Dermis microvascular lymphatic vessel endothelial cell (primary cell): ENCODE measurements at regions not wholly inside any gene's neighbourhood (a gene's known extent, or its start where the extent isn't known, plus 50 kb on each side); places are given as distances from the start of the nearest gene placed in this dataset.
A peak's percentile ranks its signal among the peaks of the same experiment; 100 is the strongest.
"Not testable (repeated sequence)": the region's sequence is repeated elsewhere in the genome, so short reads cannot be mapped to it uniquely, and the experiment has no call there.

ENCODE experiments used
- DNase-seq, 2 donors: peaks; one replicate each; pipeline versions ENCODE4 v3.0.0 to v3.0.0-alpha.2; 2010; ENCODE audit warnings: low read depth in 2 of 2

DNA sequence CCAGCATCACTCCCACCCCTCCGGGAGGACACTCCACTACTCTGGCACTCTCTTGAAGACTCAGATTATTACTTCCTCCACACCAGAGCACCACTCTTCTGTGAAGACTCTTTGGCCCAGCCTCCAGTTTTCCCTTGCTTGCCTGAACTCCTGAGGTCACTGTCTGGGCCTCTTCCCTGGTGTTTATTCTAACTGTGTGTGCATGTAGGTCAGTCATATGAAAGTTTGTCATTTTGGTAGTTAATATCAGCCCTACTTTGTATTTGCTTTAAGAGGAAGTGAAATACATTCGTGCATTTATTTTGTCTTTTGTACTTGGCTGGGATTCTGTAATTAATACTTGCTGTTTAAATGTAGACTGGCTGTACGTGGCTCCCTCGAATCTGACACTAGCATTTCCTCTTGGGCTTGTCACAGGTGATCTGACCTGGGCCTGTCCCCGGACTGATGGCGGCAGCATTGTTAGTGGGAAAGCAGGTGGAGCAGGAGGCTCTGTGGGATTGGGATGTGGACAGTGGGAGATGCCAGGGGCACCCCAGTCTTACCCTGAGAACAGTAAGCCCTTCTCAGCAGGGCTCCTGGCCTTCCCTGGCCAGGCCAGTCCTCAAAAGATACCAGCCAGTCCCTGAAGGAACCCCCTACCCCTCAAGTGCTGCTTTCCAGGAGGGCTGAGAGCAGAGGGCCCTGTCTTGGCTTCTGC, 350.5 kb downstream of the CDC5L start:
- no peak for DNase-seq

GRCh38 chr6:44738601-44739146, 351.2 kb downstream of the CDC5L start:
- no peak for DNase-seq

DNA sequence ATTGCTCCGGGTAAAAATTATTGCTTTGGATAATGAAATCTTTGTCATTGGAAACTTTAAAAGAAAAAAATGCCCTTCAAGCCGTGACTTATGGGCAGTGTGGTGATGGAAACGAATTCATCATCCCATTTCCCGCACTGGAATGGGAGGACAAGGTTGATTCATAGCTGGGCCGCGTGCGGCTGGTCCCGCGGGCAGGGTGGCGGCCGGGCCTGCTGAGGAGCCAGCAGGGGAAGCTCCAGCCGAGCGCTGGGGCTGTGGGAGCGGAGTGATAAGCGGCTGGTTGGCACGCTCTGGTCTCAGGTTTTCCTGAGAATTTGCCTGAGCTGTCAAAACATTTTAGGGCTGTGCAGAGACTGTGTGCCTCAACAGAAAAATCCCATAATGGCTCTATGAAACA, 351.7 kb downstream of the CDC5L start:
- peak in 1 of 2 donors; percentile 12 for DNase-seq

GRCh38 chr6:44740566-44741120, 353.1 kb downstream of the CDC5L start:
- no peak for DNase-seq

- no peak for DNase-seq
Measured at GRCh38 chr6:44742201-44742600, 354.7 kb downstream of the CDC5L start.

DNA sequence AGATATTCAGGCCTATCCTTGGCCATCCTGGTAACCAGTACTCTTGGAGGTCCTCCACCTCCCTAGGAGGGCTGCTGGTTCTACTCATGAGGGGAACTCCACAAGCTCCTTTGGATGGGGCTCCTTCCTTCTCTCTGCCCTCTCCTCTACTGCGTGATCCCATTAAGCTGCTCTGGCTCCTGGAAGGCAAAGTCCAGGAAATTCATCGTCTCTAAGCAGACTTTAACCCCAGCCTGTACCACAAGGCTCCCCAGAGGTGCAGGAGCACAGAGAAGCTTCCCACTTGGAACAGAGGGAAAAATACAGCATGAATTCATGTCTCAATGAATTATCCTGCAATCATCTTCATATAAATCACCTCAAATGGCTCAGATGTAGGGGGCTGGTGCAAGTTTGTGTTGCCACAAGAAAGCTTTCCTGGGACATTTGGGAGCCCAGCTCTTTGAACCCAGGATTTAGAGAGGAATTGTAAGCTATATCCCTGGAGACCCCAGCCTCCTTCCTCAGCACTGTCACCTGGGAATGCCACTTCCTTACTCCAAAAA, 355.4 kb downstream of the CDC5L start:
- no peak for DNase-seq

GRCh38 chr6:44760116-44760515, 372.6 kb downstream of the CDC5L start:
- DNase-seq, result not testable (repeated sequence)

DNA sequence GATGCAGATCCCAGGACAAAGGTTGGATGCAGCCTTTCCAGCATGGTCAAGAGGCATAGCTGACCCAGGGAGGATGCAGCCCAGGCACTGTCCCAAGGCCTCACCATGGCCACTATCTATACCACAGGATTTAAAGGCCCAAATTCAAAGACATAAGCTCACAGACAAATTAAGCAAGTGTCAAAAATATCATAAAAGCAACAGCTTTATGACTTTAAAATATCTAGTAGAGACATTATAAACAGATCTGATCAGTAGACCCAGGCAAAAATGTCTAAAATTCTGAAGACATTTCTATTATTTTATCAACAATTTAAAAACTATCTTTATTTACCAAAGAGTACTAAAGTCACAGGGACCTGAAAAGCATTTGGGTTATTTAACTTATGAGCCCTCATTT, 373.5 kb downstream of the CDC5L start:
- no peak for DNase-seq

DNA sequence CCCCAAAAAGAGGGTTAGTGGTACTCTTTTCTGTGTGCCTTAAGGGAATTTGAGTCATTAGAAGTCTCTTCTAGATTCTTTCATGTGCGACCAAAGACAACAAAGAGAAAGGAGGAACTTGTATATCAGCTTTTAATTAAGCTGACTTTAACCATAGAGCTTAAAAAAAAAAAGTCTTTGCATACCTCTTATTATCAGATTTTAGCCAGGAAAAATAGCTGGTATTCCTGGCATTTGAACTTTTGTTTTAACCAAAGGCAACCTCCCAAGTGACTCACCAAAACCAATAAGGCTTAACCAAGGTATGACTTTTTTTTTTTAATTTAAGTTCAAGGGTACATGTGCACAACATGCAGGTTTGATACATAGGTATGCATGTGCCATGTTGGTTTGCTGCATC, 375.0 kb downstream of the CDC5L start:
- no peak for DNase-seq

DNA sequence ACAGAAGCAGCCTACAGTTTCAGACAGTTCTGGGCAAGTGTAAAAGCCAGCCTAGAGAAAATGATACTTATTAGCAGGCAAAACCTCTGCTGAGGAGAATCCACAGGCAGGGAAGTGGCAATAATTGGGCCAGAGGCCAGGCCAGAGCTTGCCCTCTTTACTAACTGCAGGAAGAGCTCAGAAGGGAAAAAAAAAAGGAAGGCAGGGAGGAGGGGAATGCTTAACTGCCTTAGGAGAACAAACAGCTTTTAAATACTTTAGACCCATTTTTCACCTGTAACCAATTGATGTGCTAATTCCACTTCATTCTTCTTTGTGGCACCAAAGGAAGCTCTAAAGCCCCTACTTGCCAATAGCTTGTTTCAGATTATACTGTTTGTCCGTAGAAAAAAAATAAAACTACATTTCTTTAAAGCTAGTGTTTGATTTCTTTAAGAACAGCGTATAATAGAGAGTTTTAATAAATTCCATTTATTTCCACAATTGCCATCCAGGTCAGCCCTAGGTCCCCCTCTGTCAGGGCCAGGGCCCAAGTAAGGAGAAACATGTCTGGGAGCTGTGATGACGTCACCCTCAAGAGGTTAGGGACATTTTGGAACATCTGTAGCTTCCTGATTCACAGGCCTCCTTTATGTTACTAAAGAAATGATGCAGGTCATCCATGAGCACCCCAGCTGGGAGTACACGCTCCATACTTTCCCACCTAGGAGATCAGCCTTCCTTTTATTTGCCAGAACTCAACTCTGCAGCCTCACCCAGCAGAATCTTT, 384.3 kb downstream of the CDC5L start:
- DNase-seq, result no peak

DNA sequence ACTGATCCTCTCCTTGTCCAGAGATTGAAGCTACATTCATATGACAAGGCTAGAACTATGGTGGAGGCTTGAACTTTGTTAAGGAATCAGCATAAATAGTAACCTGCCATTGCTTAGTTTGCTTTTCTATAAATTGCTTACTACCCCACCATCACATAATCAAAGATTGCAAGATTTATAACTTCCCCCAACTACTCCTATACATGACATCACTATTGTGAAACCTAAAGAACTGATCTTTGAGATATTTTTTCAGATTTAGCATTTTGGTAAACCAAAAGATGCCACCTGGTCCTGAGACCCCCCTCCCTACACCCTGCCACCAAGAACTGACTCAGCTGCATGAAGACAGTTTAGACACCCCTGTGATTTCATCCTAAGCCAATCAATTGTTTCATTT, 385.3 kb downstream of the CDC5L start:
- no peak for DNase-seq

DNA sequence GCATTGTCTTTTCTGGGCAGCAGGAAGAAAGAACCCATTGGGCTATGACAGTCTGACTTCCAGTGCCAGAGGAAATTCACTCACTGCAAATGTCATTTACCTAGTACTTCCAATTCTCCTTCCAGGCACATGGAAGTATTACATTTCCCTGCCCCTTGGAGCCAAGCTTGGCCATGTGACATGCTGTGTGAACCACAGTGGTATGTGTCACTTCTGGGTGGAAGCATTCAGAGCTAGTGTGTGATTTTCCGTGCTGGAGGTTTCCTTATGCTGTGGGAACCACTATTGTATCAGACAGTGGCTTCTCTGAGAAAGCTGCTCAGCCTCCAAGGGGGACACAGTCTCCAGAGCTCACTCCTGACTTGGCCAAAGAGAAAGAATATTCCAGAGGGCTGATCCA, 387.6 kb downstream of the CDC5L start:
- DNase-seq, result no peak

DNA sequence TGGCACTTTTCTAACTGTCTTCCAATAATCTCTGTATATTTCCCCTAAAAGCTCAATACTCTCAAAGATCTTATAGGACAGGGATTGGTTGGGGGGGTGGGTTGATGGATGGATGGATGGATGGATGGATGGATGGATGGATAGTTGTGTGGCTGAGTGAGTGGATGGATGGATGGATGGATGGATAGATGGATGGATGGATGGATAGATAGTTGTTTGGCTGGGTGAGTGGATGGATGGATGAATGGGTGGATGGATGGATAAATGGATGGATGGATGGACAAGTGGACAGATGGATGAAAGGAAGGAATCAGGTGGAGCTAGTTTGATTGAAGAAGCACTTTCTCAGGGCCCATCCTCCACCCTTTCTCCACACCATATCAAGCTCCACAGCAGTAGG, 388.8 kb downstream of the CDC5L start:
- no peak for DNase-seq

DNA sequence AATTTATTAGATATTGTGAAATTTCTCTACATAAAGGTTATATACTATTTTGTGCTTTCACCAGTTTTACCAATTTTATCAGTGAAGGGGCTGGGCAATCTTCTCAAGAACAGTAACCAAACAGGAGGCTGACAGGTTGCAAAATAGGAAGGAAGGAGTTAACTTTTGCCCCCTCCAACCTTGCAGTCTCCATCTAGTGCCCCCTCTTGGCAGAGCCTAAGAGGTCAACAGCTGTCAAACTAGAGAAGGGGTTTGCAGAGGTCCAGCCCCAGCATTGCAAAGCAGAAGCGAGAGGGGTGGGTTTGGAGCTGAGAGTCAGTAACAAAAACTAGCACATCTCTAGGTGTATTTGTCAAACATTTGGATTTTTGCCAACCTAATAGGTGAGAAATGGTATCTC, 391.0 kb downstream of the CDC5L start:
- no peak for DNase-seq
